ENCODE measurements at regions not wholly inside any gene's neighbourhood (a gene's known extent, or its start where the extent isn't known, plus 50 kb on each side); places are given as distances from the start of the nearest gene placed in this dataset.

- TF ChIP-seq CTCF (IDR thresholded peaks at IDR 0.05; ENCODE audit: insufficient read depth, low read length, severe bottlenecking), result no peak
- no peaks in the 10 kb centered on the region for H3K27me3 ChIP-seq (ENCODE audit: control insufficient read depth, insufficient read depth, low read length)
- no peak for FAIRE-seq
- DNase-seq (ENCODE audit: low read depth), result no peak
- no peaks in the 10 kb centered on the region for H3K36me3 ChIP-seq (ENCODE audit: control insufficient read depth, insufficient read depth, low read length)
- H3K4me3 ChIP-seq (ENCODE audit: low read depth, low read length), result no peak overlapping the region
These were observed 88.7 kb upstream of the NRP1 start for GRCh38 chr10:33423154-33423529.

DNA sequence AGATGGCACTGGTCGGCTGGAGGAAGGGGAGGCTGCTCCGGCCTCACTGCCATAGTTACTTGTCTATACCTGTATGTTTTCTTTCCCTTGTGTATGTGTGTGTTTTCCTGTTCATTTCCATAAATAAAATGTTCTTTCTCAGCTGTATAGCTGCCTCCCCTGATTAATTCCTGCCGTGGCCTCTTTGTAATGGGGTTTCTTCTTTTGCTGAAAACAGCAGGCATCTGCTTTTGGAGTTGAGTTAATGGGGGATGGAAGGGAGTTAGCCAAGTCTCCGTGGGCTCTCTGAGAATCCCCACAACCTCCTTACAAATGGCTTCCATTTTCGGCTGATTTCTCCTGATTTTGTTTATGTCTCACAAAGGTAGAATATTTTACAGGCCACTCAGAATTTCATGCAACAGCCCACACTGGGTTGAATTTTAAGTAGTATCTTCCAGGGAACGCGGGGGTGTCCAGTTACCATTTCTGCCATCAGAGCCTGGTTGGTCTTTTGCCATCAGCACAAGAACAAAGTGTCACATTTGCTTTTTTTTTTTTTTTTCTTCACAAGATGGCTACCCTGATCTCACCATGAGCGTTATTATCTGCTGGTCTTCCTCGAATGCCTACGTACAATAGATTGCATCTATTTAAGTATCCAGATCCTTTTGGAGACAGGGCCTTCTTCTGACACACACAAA, 88.1 kb upstream of the NRP1 start:
- TF ChIP-seq CTCF (IDR thresholded peaks at IDR 0.05; ENCODE audit: insufficient read depth, low read length, severe bottlenecking), result no peak

DNA sequence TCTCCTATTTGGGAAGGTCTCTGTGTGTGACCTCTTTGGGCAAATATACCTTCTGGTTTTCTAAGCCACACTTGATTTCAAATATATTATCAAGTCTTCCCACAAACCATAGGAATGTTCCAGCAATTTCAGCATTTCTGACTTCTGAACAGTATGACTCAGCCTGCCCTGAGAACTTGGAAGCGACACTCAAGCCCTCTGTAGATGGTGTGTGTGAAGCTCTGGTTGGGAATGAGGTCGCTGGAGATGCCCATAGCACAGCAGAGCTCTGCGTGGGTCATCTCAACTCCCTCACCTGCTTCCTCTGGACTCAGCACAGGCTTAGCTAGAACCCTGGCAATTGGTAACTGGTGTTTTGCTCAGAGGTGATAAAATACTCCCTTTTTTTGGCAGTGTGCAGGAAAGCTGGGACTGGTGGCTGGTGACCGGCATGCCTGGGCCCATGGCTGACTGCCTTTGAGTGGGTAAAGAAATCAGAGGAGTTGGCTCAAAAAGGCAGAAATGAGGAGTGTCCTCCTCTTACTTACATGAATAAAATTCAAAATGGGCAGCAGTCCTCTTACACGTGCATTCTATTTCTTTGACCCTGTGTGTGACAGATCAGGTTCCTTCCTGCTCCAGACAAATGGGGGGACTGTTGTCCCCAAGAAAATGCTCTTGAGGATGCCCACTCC, 87.5 kb upstream of the NRP1 start:
- peak; percentile 68 for DNase-seq (ENCODE audit: low read depth)

More for the DNA sequence above, 88.1 kb upstream of the NRP1 start:
- no peak for DNase-seq (ENCODE audit: low read depth)
- no peak for FAIRE-seq
- H3K36me3 ChIP-seq (ENCODE audit: control insufficient read depth, insufficient read depth, low read length), result no peaks in the 10 kb centered on the region
- H3K27me3 ChIP-seq (ENCODE audit: control insufficient read depth, insufficient read depth, low read length), result no peaks in the 10 kb centered on the region
- H3K4me3 ChIP-seq (ENCODE audit: low read depth, low read length), result no peak overlapping the region

GRCh38 chr10:33419311-33419710, 84.8 kb upstream of the NRP1 start:
- H3K4me3 ChIP-seq (ENCODE audit: low read depth, low read length), result no peak overlapping the region
- no peak for TF ChIP-seq CTCF (IDR thresholded peaks at IDR 0.05; ENCODE audit: insufficient read depth, low read length, severe bottlenecking)
- H3K27me3 ChIP-seq (ENCODE audit: control insufficient read depth, insufficient read depth, low read length), result no peaks in the 10 kb centered on the region
- no peaks in the 10 kb centered on the region for H3K36me3 ChIP-seq (ENCODE audit: control insufficient read depth, insufficient read depth, low read length)
- FAIRE-seq (no peak), DNase-seq (ENCODE audit: low read depth) (no peak)

More for the DNA sequence above, 87.5 kb upstream of the NRP1 start:
- no peak for TF ChIP-seq CTCF (IDR thresholded peaks at IDR 0.05; ENCODE audit: insufficient read depth, low read length, severe bottlenecking)
- no peak for FAIRE-seq
- H3K4me3 ChIP-seq (ENCODE audit: low read depth, low read length), result no peak overlapping the region
- H3K36me3 ChIP-seq (ENCODE audit: control insufficient read depth, insufficient read depth, low read length), result no peaks in the 10 kb centered on the region
- no peaks in the 10 kb centered on the region for H3K27me3 ChIP-seq (ENCODE audit: control insufficient read depth, insufficient read depth, low read length)

DNA sequence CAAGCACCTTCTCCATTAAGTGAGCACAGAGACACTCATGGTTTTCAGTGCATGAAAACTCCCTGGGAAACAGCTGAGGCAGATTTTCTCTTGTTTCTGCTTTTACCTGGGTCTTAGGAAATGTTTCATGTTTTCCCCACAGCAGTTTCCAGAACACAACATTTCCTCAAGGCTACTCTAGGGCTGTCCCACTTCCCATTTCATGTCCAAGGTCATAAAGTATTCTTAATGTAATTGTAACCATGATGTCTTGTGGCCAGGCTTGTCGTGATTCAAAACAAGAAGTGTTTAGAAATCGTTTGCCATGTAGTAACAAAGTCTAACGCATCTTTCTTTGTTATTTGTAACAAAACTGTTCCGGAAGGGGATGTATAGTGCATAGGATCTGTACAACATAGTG, 83.8 kb upstream of the NRP1 start:
- FAIRE-seq (no peak), DNase-seq (ENCODE audit: low read depth) (no peak)
- H3K27me3 ChIP-seq (ENCODE audit: control insufficient read depth, insufficient read depth, low read length), result no peaks in the 10 kb centered on the region
- no peak overlapping the region for H3K4me3 ChIP-seq (ENCODE audit: low read depth, low read length)
- H3K36me3 ChIP-seq (ENCODE audit: control insufficient read depth, insufficient read depth, low read length), result no peaks in the 10 kb centered on the region
- TF ChIP-seq CTCF (IDR thresholded peaks at IDR 0.05; ENCODE audit: insufficient read depth, low read length, severe bottlenecking), result no peak
